ENCODE measurements at regions not wholly inside any gene's neighbourhood (a gene's known extent, or its start where the extent isn't known, plus 50 kb on each side); places are given as distances from the start of the nearest gene placed in this dataset.

DNA sequence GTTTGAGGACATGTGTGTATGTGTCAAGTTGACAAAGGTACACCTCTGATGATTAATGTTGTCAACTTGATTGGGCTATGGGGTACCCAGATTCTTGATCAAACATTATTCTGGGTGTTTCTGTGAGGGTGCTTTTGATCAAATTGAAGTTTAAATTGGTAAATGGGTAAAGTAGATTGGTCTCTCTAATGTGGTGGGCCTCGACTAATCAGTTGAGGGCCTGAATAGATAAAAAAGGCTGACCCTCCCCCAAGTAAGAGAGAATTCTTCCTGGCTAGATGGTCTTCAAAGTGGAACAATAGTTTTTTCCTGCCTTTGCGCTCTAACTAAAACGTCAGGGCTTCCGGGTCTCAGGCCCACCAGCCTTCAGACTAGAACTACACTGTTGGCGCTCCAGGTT is 309.9 kb upstream of the MGMT start:
- H3K9me1 ChIP-seq (replicated peaks; ENCODE audit: control insufficient read depth, extremely low read depth, insufficient read depth, low read length) = no peaks in the 10 kb centered on the region
- H3K27ac ChIP-seq (ENCODE audit: insufficient read depth, low read depth, low read length) = no peak overlapping the region
- dilution Hi-C loops (cut with MboI; ENCODE audit: extremely low pct_ligation_motif_present, low sequenced_read_pairs) = no loop called here
- H3K9ac ChIP-seq (replicated peaks; ENCODE audit: extremely low read depth, insufficient read depth, low read length) = no peak overlapping the region
- intact Hi-C loops (cut with micrococcal nuclease) = no loop called here
- TF ChIP-seq JUN (IDR thresholded peaks at IDR 0.05; ENCODE audit: borderline replicate concordance, insufficient read depth, insufficient read length, low read depth) (no peak), POLR2A (IDR thresholded peaks at IDR 0.05; ENCODE audit: low read depth, low read length) (no peak), MYC (IDR thresholded peaks at IDR 0.05; ENCODE audit: low read depth, low read length) (no peak), POLR2AphosphoS5 (IDR thresholded peaks at IDR 0.05; ENCODE audit: insufficient read depth, low read depth, low read length) (no peak), FOS (IDR thresholded peaks at IDR 0.05; ENCODE audit: borderline replicate concordance, insufficient read depth, low read length) (no peak), GATA2 (IDR thresholded peaks at IDR 0.05; ENCODE audit: insufficient read depth, insufficient read length, low read depth, low read length) (no peak), EZH2 (IDR thresholded peaks at IDR 0.05; ENCODE audit: borderline replicate concordance, low read depth, low read length, severe bottlenecking) (no peak)
- TF ChIP-seq, protein P1, sequence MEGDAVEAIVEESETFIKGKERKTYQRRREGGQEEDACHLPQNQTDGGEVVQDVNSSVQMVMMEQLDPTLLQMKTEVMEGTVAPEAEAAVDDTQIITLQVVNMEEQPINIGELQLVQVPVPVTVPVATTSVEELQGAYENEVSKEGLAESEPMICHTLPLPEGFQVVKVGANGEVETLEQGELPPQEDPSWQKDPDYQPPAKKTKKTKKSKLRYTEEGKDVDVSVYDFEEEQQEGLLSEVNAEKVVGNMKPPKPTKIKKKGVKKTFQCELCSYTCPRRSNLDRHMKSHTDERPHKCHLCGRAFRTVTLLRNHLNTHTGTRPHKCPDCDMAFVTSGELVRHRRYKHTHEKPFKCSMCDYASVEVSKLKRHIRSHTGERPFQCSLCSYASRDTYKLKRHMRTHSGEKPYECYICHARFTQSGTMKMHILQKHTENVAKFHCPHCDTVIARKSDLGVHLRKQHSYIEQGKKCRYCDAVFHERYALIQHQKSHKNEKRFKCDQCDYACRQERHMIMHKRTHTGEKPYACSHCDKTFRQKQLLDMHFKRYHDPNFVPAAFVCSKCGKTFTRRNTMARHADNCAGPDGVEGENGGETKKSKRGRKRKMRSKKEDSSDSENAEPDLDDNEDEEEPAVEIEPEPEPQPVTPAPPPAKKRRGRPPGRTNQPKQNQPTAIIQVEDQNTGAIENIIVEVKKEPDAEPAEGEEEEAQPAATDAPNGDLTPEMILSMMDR (IDR thresholded peaks at IDR 0.05; ENCODE audit: extremely low read depth in 1 of 2, insufficient read depth in 1 of 2, low read depth in 1 of 2, low read length in 2 of 2) = no peak
- TF ChIP-seq, protein P2, sequence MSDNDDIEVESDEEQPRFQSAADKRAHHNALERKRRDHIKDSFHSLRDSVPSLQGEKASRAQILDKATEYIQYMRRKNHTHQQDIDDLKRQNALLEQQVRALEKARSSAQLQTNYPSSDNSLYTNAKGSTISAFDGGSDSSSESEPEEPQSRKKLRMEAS (IDR thresholded peaks at IDR 0.05; ENCODE audit: insufficient read depth, insufficient read length) = no peak
- H4K20me1 ChIP-seq (replicated peaks; ENCODE audit: control insufficient read depth, extremely low read depth, insufficient read depth, low read length) = no peaks in the 10 kb centered on the region
- DNase-seq (ENCODE audit: low read depth, low spot score) = no peak
- no peaks in the 10 kb centered on the region for H3K9me3 ChIP-seq (replicated peaks; ENCODE audit: control insufficient read depth, insufficient read depth, low read length)
- H3K4me3 ChIP-seq (replicated peaks in 1 of 3; ENCODE audit: insufficient read depth in 1 of 3, low read depth in 1 of 3, low read length in 3 of 3) = no peak overlapping the region
- CTCF ChIA-PET = no interaction called here
- H3K36me3 ChIP-seq (ENCODE audit: control insufficient read depth in 2 of 2, extremely low read depth in 1 of 2, insufficient read depth in 2 of 2, low read length in 2 of 2) = no peaks in the 10 kb centered on the region
- FAIRE-seq = no peak
- H3K79me2 ChIP-seq (ENCODE audit: control insufficient read depth, insufficient read depth, low read length) = no peaks in the 10 kb centered on the region
- H3K4me2 ChIP-seq (ENCODE audit: insufficient read depth, low read length) = no peak overlapping the region
- BruUV-seq (replicated peaks) = no TSS peak
- H3K27me3 ChIP-seq (ENCODE audit: control insufficient read depth in 2 of 2, insufficient read depth in 2 of 2, low read length in 2 of 2) = no peaks in the 10 kb centered on the region
- H3K4me1 ChIP-seq (ENCODE audit: control insufficient read depth, extremely low read depth, insufficient read depth, low read length) = no peaks in the 10 kb centered on the region
- H2AFZ ChIP-seq (ENCODE audit: low read depth, low read length) = no peak overlapping the region
- POLR2A ChIA-PET = no interaction called here
